ENCODE measurements at regions not wholly inside any gene's neighbourhood (a gene's known extent, or its start where the extent isn't known, plus 50 kb on each side); places are given as distances from the start of the nearest gene placed in this dataset.

DNA sequence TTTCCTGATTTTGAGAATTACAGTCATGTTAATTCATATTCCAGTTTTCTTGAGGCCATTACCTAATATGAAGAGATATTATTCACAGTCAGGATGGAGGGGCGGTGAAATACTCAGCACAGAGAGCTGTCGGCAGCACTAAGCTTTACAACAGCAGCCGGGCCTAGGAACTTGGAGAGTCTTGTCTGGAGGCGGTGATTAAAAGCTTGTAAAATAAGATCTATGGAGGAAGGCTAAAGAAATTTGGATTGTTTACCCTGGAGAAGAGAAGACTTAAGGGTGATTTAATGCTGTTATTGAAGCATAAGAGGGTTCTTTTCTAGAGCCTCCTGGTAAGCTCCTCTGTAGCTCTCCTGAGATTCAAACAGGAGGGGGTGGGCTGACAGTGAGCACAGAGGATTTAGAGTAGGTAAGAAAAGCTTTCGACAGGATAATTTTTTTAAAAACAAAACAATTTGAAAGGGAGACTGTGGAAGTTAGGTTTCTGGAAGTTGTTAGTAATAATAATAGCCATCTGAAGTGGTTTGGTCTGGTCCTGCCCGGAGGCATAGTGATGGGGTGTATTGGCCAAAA is 406.3 kb upstream of the ADAMTSL1 start:
- Histone ChIP-seq H3K27me3 (ENCODE audit: control insufficient read depth, insufficient read depth, low read length) (no peaks in the 10 kb centered on the region), H3K4me3 (ENCODE audit: low read length) (no peak overlapping the region), H3K9me3 (ENCODE audit: control insufficient read depth, low read depth, low read length) (no peaks in the 10 kb centered on the region), H3K36me3 (ENCODE audit: control insufficient read depth, insufficient read depth, low read length) (no peaks in the 10 kb centered on the region), H3K4me1 (ENCODE audit: control insufficient read depth, insufficient read depth, low read length) (no peaks in the 10 kb centered on the region), H3K27ac (ENCODE audit: low read length) (no peak overlapping the region)
- no peak for DNase-seq
- WGBS (ENCODE audit: insufficient coverage, low lambda C conversion rate) = 62% methylated on average over 2 of the region's 6 CpGs

DNA sequence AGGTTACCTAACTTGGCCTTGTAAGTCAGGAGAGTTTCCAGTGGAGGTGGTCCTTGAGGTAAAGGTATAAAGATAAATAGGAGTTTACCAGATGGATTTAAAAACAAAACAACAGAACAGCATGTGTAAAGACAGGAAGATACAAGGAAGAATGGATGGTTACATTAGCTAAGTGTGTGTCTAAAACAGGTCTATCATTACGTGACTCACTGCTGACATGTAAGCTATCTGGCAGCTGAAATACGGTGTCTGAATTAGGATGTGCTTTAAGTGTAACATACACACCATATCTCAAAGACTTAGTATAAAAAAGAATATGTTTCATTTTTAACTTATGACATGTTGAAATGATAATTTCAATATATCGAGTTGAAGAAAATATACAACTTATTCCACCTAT is 405.1 kb upstream of the ADAMTSL1 start:
- H3K9me3 ChIP-seq (ENCODE audit: control insufficient read depth, low read depth, low read length) = no peaks in the 10 kb centered on the region
- no peaks in the 10 kb centered on the region for H3K36me3 ChIP-seq (ENCODE audit: control insufficient read depth, insufficient read depth, low read length)
- H3K27ac ChIP-seq (ENCODE audit: low read length) = no peak overlapping the region
- no peaks in the 10 kb centered on the region for H3K27me3 ChIP-seq (ENCODE audit: control insufficient read depth, insufficient read depth, low read length)
- no peak overlapping the region for H3K4me3 ChIP-seq (ENCODE audit: low read length)
- no peaks in the 10 kb centered on the region for H3K4me1 ChIP-seq (ENCODE audit: control insufficient read depth, insufficient read depth, low read length)
- 80% methylated on average over 1 of the region's 3 CpGs for WGBS (ENCODE audit: insufficient coverage, low lambda C conversion rate)
- no peak for DNase-seq

DNA sequence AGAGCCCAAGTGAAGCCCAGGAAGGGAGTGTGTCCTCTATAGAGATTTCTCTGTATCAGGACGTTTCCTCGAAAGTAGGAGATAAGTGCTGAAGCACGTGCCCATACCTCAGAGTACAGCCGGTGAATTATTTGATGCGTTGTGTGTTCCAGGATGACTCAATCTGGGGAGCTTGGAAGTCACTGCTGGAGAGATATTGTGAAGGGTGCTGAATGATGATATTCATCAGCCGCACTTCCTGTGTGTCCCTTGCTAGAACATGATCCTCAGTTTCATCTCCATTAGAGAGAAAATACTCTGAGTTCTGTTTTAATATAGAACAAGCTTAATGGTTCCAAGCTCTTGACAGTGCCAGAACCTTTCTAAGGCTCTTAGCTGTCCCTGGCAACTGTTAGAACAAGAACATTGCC is 402.3 kb upstream of the ADAMTSL1 start:
- Histone ChIP-seq H3K27me3 (ENCODE audit: control insufficient read depth, insufficient read depth, low read length) (no peaks in the 10 kb centered on the region), H3K27ac (ENCODE audit: low read length) (no peak overlapping the region), H3K4me1 (ENCODE audit: control insufficient read depth, insufficient read depth, low read length) (no peaks in the 10 kb centered on the region), H3K4me3 (ENCODE audit: low read length) (no peak overlapping the region), H3K9me3 (ENCODE audit: control insufficient read depth, low read depth, low read length) (no peaks in the 10 kb centered on the region), H3K36me3 (ENCODE audit: control insufficient read depth, insufficient read depth, low read length) (no peaks in the 10 kb centered on the region)
- DNase-seq = no peak
- WGBS (ENCODE audit: insufficient coverage, low lambda C conversion rate) = 100% methylated on average over 1 of the region's 6 CpGs

DNA sequence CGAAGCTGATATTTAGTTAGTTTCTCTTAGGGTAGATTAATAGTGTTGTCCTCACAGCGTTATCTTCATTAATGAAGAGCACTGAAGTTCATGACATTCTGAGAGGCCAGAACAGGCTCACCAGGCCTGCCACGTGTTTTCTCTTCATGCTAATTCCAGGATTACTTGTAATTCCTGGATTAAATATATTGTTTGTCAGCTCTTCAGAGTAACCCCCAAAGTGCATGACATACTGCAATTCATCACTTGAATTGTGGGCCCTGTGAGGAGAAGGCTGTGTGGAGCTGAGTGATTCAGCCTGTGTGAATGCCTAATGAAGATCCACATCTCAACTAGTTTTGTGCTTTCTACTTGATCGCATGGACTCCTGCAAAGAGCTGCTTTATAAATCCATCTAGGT is 401.0 kb upstream of the ADAMTSL1 start:
- no CpG with 5 or more reads among the region's 4 CpGs for WGBS (ENCODE audit: insufficient coverage, low lambda C conversion rate)
- no peaks in the 10 kb centered on the region for H3K27me3 ChIP-seq (ENCODE audit: control insufficient read depth, insufficient read depth, low read length)
- no peak overlapping the region for H3K4me3 ChIP-seq (ENCODE audit: low read length)
- DNase-seq = no peak
- H3K36me3 ChIP-seq (ENCODE audit: control insufficient read depth, insufficient read depth, low read length) = no peaks in the 10 kb centered on the region
- no peak overlapping the region for H3K27ac ChIP-seq (ENCODE audit: low read length)
- H3K4me1 ChIP-seq (ENCODE audit: control insufficient read depth, insufficient read depth, low read length) = no peaks in the 10 kb centered on the region
- H3K9me3 ChIP-seq (ENCODE audit: control insufficient read depth, low read depth, low read length) = no peaks in the 10 kb centered on the region

DNA sequence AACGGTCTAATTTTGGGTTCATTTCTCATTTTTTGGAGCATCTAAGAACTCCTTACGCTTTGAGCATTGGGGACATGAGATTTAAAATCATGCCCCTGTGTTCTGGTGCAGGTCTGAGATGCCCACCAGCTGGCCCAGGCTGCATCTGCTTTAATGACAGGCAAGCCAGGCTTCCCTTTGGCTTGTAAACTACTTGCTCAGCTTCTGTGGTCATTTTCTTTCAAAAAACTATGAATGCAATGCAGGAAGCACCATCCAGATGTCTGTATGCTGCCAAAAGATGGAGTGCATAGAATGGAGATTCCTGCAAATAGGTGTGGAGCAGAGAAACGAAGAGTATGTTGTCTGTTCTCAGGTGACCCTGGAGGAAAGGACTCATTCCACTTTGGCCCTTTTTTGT is 399.9 kb upstream of the ADAMTSL1 start:
- Histone ChIP-seq H3K27ac (ENCODE audit: low read length) (no peak overlapping the region), H3K4me3 (ENCODE audit: low read length) (no peak overlapping the region), H3K36me3 (ENCODE audit: control insufficient read depth, insufficient read depth, low read length) (no peaks in the 10 kb centered on the region), H3K9me3 (ENCODE audit: control insufficient read depth, low read depth, low read length) (no peaks in the 10 kb centered on the region), H3K4me1 (ENCODE audit: control insufficient read depth, insufficient read depth, low read length) (no peaks in the 10 kb centered on the region), H3K27me3 (ENCODE audit: control insufficient read depth, insufficient read depth, low read length) (no peaks in the 10 kb centered on the region)
- no peak for DNase-seq
- WGBS (ENCODE audit: insufficient coverage, low lambda C conversion rate) = 40% methylated on average over 1 of the region's 3 CpGs

DNA sequence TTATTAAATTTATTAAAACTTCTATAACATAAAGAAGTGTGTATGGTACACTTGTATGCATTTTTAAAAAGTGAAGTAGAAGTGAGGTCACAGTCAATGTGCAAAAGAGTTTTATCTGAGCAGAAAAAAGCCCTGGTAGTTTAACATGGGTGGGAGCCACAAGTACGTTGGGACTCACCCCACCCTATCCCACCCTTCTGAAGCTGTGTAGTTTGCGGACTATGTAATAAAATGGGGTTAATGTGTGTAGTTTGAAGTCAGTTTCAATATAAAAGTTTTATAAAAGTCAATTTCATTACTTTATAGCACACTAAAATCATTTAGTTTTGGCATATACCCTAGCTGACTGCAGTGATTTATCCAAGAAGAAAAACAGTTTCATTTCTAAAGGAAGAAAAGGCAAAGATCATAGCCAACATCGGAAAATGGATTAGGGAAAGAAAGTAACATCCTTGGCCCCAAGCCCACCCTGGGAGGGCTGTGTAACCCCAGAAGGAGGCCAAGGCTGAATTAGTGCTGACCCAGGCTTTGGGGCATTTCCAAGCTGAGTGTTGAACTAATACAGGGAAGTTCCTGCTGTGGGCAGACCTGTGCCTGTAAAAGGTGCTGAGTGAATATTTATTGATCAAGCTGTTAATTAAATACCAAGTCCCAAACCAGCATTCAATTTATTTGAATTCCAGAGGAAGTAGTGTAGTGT is 398.6 kb upstream of the ADAMTSL1 start:
- WGBS (ENCODE audit: insufficient coverage, low lambda C conversion rate) = no CpG with 5 or more reads among the region's 3 CpGs
- DNase-seq = no peak
- no peak overlapping the region for H3K27ac ChIP-seq (ENCODE audit: low read length)
- no peak overlapping the region for H3K4me3 ChIP-seq (ENCODE audit: low read length)
- no peaks in the 10 kb centered on the region for H3K4me1 ChIP-seq (ENCODE audit: control insufficient read depth, insufficient read depth, low read length)
- H3K36me3 ChIP-seq (ENCODE audit: control insufficient read depth, insufficient read depth, low read length) = no peaks in the 10 kb centered on the region
- H3K27me3 ChIP-seq (ENCODE audit: control insufficient read depth, insufficient read depth, low read length) = no peaks in the 10 kb centered on the region
- no peaks in the 10 kb centered on the region for H3K9me3 ChIP-seq (ENCODE audit: control insufficient read depth, low read depth, low read length)

DNA sequence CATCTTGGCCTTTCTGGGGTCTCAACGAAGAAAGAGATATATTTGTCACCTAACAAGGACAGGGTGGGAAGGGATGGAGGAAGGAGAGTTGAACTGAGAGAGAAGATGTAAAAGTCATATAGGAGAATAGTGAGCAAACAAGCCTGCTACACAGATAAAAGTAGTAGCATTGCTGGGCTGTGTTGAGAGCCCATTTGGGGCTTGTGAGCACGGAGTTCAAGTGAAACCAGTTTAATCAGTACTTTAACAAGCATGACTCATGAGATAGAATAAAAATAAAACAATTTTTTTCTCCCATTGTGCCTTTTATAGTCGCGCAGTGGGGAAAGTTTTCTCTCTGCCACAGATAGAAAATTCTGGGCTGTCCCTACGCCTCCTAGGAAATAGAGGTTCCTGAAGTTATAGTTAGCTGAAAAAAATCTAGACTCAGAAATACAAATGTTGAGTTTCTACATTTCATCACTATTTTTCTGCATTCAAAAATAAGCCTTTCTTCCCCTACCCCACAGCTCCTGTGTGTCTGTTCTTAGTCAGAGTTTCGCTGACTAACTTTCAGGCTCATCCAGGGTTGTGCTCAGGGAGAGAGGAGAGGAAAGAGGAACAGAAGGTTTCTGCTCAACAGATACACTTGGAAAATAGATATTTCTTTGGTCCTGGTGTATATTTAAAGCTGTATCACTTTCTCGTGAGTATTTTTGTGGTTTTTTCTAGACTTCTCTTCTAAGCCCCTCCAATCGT is 395.8 kb upstream of the ADAMTSL1 start:
- DNase-seq = no peak
- WGBS (ENCODE audit: insufficient coverage, low lambda C conversion rate) = 96% methylated on average over 5 of the region's 8 CpGs
- Histone ChIP-seq H3K27me3 (ENCODE audit: control insufficient read depth, insufficient read depth, low read length) (no peaks in the 10 kb centered on the region), H3K9me3 (ENCODE audit: control insufficient read depth, low read depth, low read length) (no peaks in the 10 kb centered on the region), H3K27ac (ENCODE audit: low read length) (no peak overlapping the region), H3K4me1 (ENCODE audit: control insufficient read depth, insufficient read depth, low read length) (no peaks in the 10 kb centered on the region), H3K36me3 (ENCODE audit: control insufficient read depth, insufficient read depth, low read length) (no peaks in the 10 kb centered on the region), H3K4me3 (ENCODE audit: low read length) (no peak overlapping the region)

DNA sequence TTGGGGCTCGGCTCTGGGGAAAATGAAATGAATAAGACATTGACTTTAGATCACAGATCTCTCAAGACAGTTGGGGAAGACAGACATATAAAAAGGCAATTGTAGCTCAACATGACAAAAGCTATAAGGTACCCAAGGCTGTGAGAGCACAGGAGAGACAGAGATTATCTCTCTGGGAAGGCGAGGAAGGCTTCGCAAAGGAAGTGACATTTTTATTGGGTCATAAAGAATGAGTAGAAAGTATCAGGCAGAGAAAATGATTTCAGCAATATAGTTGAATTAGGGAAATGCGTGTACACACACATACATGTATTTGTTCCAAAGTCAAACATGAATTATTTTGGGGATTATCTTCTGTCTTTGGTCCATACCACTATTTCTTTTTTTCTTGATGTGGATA is 381.8 kb upstream of the ADAMTSL1 start:
- Histone ChIP-seq H3K36me3 (ENCODE audit: control insufficient read depth, insufficient read depth, low read length) (no peaks in the 10 kb centered on the region), H3K27ac (ENCODE audit: low read length) (no peak overlapping the region), H3K4me1 (ENCODE audit: control insufficient read depth, insufficient read depth, low read length) (no peaks in the 10 kb centered on the region), H3K27me3 (ENCODE audit: control insufficient read depth, insufficient read depth, low read length) (peaks cover 2% of the 10 kb centered on the region), H3K4me3 (ENCODE audit: low read length) (no peak overlapping the region), H3K9me3 (ENCODE audit: control insufficient read depth, low read depth, low read length) (no peaks in the 10 kb centered on the region)
- WGBS (ENCODE audit: insufficient coverage, low lambda C conversion rate) = 45% methylated on average over 2 of the region's 4 CpGs
- no peak for DNase-seq

DNA sequence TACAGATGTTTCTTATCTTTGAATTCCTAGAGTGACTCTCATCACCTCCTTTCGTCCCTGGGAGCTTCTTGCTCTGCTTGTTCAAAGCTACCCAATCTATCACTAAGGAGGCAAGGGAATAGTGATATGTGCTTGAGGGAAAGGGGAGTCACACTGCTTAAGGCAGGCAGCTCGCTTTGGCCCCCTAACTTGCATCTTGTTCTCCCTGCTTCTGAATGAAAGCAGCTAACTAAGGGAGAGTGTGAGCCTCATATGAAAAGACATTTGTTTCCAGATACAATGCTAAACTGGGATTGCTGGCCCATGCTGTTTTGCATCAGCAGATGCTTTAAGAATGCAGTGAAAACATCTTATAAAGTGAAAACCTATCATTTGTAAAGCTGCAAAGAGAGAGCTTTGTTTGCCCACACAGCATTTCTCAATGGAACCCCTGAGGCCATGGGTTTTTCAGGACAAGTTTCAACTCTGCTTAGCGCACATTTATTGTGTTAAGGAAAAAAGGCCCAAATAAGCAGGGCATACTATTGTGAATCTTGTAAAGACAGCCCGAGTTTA is 367.9 kb upstream of the ADAMTSL1 start:
- H3K36me3 ChIP-seq (ENCODE audit: control insufficient read depth, insufficient read depth, low read length) = no peaks in the 10 kb centered on the region
- no peak overlapping the region for H3K4me3 ChIP-seq (ENCODE audit: low read length)
- no peaks in the 10 kb centered on the region for H3K27me3 ChIP-seq (ENCODE audit: control insufficient read depth, insufficient read depth, low read length)
- WGBS (ENCODE audit: insufficient coverage, low lambda C conversion rate) = 100% methylated on average over 1 of the region's 4 CpGs
- no peaks in the 10 kb centered on the region for H3K9me3 ChIP-seq (ENCODE audit: control insufficient read depth, low read depth, low read length)
- no peak overlapping the region for H3K27ac ChIP-seq (ENCODE audit: low read length)
- DNase-seq = no peak
- H3K4me1 ChIP-seq (ENCODE audit: control insufficient read depth, insufficient read depth, low read length) = no peaks in the 10 kb centered on the region

DNA sequence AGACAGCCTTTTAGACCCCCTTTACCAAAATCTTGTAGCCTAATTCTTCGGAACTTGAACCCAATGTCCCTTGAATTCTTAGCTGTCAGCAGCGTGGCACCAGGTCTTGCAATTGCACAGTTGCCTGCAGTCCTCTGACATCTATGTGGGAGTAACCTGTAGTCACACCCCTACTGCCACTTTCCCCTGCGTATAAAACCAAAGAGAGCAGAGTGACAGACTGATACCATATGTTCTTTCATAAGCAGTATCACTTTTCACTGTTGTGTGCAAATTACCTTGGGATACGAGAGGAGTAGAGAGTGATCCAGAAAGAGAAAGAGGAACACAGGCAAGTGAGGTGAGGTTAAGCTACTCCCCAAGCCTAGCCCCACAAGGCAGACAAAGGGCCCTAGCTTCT is 364.3 kb upstream of the ADAMTSL1 start:
- Histone ChIP-seq H3K27ac (ENCODE audit: low read length) (no peak overlapping the region), H3K9me3 (ENCODE audit: control insufficient read depth, low read depth, low read length) (no peaks in the 10 kb centered on the region)
- WGBS (ENCODE audit: insufficient coverage, low lambda C conversion rate) = no CpG with 5 or more reads among the region's 4 CpGs

More for the DNA sequence above, 364.3 kb upstream of the ADAMTSL1 start:
- no peak overlapping the region for H3K4me3 ChIP-seq (ENCODE audit: low read length)
- no peaks in the 10 kb centered on the region for H3K36me3 ChIP-seq (ENCODE audit: control insufficient read depth, insufficient read depth, low read length)
- no peaks in the 10 kb centered on the region for H3K27me3 ChIP-seq (ENCODE audit: control insufficient read depth, insufficient read depth, low read length)
- H3K4me1 ChIP-seq (ENCODE audit: control insufficient read depth, insufficient read depth, low read length) = no peaks in the 10 kb centered on the region
- no peak for DNase-seq

Data from large intestine (tissue), 3 donors.